Heart right ventricle (tissue), 16 donors: ENCODE measurements at regions not wholly inside any gene's neighbourhood (a gene's known extent, or its start where the extent isn't known, plus 50 kb on each side); places are given as distances from the start of the nearest gene placed in this dataset.
"Not testable (repeated sequence)": the region's sequence is repeated elsewhere in the genome, so short reads cannot be mapped to it uniquely, and the experiment has no call there.

Experiments used
- ATAC-seq, 8 donors: fragments of 200-7000 bp; cut with Tn5 transposase; one replicate each; pipeline ENCODE4 v1.9.1; 2020; ENCODE audit warnings: mild to moderate bottlenecking in 8 of 8, moderate library complexity in 8 of 8, moderate number of reproducible peaks in 1 of 8
- DNase-seq, 2 donors: peaks; one replicate each; pipeline ENCODE4 v3.0.0-alpha.2; 2020
- H3K27ac ChIP-seq, 10 donors: fragments of 200-600 bp; sonication (generic) in 2 of 10; one replicate each; pipeline versions ENCODE4 v1.5.0 to v1.8.0; 2020 to 2022; ENCODE audit warnings: mild to moderate bottlenecking in 3 of 10
- H3K27me3 ChIP-seq, 7 donors: fragments of 200-600 bp; one replicate each; pipeline ENCODE4 v1.8.0; 2021 to 2022; ENCODE audit warnings: mild to moderate bottlenecking in 2 of 7
- H3K36me3 ChIP-seq, 9 donors: fragments of 200-600 bp; sonication (generic) in 1 of 9; one replicate each; pipeline versions ENCODE4 v1.5.0 to v1.8.0; 2020 to 2022; ENCODE audit warnings: mild to moderate bottlenecking in 2 of 9
- H3K4me1 ChIP-seq, 9 donors: fragments of 200-600 bp; sonication (generic) in 1 of 9; one replicate each; pipeline versions ENCODE4 v1.5.0 to v1.8.0; 2020 to 2022; ENCODE audit warnings: mild to moderate bottlenecking in 4 of 9
- H3K4me3 ChIP-seq, 10 donors: fragments of 200-600 bp; sonication (generic) in 2 of 10; one replicate each; pipeline versions ENCODE4 v1.5.0 to v1.8.0; 2020 to 2022; ENCODE audit warnings: mild to moderate bottlenecking in 7 of 10, moderate library complexity in 2 of 10
- H3K9me3 ChIP-seq, 11 donors: fragments of 200-600 bp in 10 of 11; sonication (generic) in 2 of 11; one replicate each; pipeline versions ENCODE4 v1.5.0 to v1.8.0; 2013 to 2022; ENCODE audit warnings: mild to moderate bottlenecking in 2 of 11, control low read depth in 1 of 11, moderate library complexity in 1 of 11
- WGBS, 2 donors: extraction: QIAGEN DNeasy Blood & Tissue Kit; methylation state at CpG; one replicate each; pipeline ENCODE4 v1.1.7; 2013; ENCODE audit warnings: inconsistent platforms in 1 of 2; 5-methylcytosine and 5-hydroxymethylcytosine counted together
- intact Hi-C, 10 donors: fragments of 100-400 bp; cut with DNase I; formaldehyde crosslinking; loops; one replicate each; pipeline versions ENCODE4 v1.11.1 to v1.14.2; 2022
- TF ChIP-seq, protein P1 (sequence below), 9 donors: fragments of 200-600 bp; sonication (generic) in 2 of 9; IDR thresholded peaks; one replicate each; pipeline versions ENCODE4 v1.5.0 to v1.8.0; 2021 to 2022; ENCODE audit warnings: antibody characterized with exemption in 9 of 9, mild to moderate bottlenecking in 5 of 9, moderate library complexity in 1 of 9
- donor health status: Arrhythmogenic right ventricular cardiomyopathy.
- donor health status: ischemic (EF 13 %, LVEDD 7.1; RV severe dilation, severe dysfunction).
- donor health status: healthy with polysubstance abuse.
- donor health status: DM: no; HTN: yes; CAD: no.
- donor health status: DM: no; HTN: no; CAD: no.
- donor health status: ischemic (EF 25% LVEDD 6.9; RV normal size, moderate dysfunction).
- donor health status: ischemic (EF 25% LVEDD 5.7; RV mildly dilated, moderate dysfunction).
- donor health status: healthy.
- donor health status: DM: yes; HTN: yes; CAD: no.
- donor health status: Ischemic cardiomyopathy.
- donor health status: ischemic (EF 35%, LVEDD 5.7; RV mildly dilated, moderate dysfunction).
- donor health status: nonischemic (EF 11% LVEDD 7.7; RV severe dilation, severe dysfunction).
- donor health status: DM: yes; HTN: yes; CAD: no.
- donor health status: PGD.
- donor health status: ischemic (EF 29% LVEDD 5.4; RV normal size, mild dysfunction).
- donor health status: nonischemic (EF 23%, LVEDD 6.1; RV moderate dilation, normal function).

DNA sequence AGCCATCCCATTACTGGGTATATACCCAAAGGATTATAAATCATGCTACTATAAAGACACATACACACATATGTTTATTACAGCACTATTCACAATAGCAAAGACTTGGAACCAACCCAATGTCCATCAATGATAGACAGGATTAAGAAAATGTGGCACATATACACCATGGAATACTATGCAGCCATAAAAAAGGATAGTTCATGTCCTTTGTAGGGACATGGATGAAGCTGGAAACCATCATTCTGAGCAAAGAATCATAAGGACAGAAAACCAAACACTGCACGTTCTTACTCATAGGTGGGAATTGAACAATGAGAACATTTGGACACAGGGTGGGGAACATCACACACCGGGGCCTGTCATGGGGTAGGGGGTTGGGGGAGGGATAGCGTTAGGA lies 60.3 kb upstream of the NMU start:
- DNase-seq, H3K27ac ChIP-seq, intact Hi-C loops, H3K27me3 ChIP-seq, H3K4me3 ChIP-seq, H3K36me3 ChIP-seq, ATAC-seq, H3K4me1 ChIP-seq: not testable (repeated sequence)
- H3K9me3 ChIP-seq, result peaks cover 0 to 26% (median 4%) of the 10 kb centered on the region in 11 donors
- 87 to 96% methylated on average over 3 of the region's 3 CpGs for WGBS, 2 donors

DNA sequence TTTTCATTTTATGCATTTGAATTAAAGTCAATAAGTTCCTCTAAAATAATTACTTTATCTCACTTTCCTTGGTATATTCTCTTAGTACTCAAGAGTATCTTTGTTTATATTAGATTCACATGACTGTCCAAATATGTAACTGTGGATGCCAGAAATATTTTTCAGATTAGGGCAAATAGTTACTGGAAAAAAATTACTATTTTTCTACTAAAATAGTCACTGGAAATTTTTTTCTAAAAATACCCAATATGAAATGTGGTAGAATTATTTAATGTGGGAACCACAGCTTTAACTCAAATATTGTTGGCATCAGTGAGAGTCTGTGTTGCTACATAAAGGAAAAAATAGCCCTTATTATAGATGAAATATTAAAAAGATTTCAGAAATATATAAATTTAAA lies 70.4 kb upstream of the NMU start:
- no peak overlapping the region for H3K27ac ChIP-seq
- H3K27me3 ChIP-seq, result peaks cover 0 to 20% (median 0%) of the 10 kb centered on the region in 7 donors
- TF ChIP-seq, protein P1, sequence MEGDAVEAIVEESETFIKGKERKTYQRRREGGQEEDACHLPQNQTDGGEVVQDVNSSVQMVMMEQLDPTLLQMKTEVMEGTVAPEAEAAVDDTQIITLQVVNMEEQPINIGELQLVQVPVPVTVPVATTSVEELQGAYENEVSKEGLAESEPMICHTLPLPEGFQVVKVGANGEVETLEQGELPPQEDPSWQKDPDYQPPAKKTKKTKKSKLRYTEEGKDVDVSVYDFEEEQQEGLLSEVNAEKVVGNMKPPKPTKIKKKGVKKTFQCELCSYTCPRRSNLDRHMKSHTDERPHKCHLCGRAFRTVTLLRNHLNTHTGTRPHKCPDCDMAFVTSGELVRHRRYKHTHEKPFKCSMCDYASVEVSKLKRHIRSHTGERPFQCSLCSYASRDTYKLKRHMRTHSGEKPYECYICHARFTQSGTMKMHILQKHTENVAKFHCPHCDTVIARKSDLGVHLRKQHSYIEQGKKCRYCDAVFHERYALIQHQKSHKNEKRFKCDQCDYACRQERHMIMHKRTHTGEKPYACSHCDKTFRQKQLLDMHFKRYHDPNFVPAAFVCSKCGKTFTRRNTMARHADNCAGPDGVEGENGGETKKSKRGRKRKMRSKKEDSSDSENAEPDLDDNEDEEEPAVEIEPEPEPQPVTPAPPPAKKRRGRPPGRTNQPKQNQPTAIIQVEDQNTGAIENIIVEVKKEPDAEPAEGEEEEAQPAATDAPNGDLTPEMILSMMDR (IDR thresholded peaks at IDR 0.05), result no peak
- ATAC-seq (no peak), DNase-seq (no peak)
- no peaks in the 10 kb centered on the region for H3K4me1 ChIP-seq
- intact Hi-C loops, result no loop called here
- H3K4me3 ChIP-seq, result no peak overlapping the region
- H3K36me3 ChIP-seq, result no peaks in the 10 kb centered on the region
- no peaks in the 10 kb centered on the region for H3K9me3 ChIP-seq

DNA sequence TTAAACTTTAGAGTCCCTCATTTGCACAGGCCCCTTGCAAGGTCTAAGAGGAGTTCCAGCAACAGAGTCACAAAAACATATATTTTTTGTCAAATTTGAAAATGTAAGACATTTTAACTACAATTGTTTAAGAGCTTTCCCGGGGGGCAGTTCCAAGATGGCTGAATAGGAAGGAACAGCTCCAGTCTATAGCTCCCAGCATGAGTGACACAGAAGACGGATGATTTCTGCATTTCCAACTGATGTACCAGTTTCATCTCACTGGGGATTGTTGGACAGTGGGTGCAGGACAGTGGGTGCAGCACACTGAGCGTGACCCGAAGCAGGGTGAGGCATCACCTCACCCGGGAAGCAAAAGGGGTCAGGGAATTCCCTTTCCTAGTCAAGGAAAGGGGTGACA lies 71.4 kb upstream of the NMU start:
- no peaks in the 10 kb centered on the region for H3K9me3 ChIP-seq
- no peaks in the 10 kb centered on the region for H3K4me1 ChIP-seq
- H3K36me3 ChIP-seq, result no peaks in the 10 kb centered on the region
- 81 to 88% methylated on average over 5 of the region's 5 CpGs for WGBS, 2 donors
- H3K27ac ChIP-seq, result no peak overlapping the region
- intact Hi-C loops, result no loop called here
- no peak for DNase-seq
- TF ChIP-seq, protein P1 (IDR thresholded peaks at IDR 0.05), result no peak
- ATAC-seq, result no peak
- peaks cover 0 to 17% (median 0%) of the 10 kb centered on the region in 7 donors for H3K27me3 ChIP-seq
- H3K4me3 ChIP-seq, result no peak overlapping the region

DNA sequence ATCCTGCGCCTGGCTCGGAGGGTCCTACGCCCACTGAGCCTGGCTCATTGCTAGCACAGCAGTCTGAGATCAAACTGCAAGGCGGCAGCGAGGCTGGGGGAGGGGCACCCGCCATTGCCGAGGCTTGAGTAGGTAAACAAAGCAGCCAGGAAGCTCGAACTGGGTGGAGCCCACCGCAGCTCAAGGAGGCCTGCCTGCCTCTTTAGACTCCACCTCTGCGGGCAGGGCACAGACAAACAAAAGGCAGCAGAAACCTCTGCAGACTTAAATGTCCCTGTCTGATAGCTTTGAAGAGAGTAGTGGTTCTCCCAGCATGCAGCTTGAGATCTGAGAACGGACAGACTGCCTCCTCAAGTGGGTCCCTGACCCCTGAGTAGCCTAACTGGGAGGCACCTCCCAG lies 71.9 kb upstream of the NMU start:
- H3K4me1 ChIP-seq, H3K36me3 ChIP-seq, DNase-seq, H3K4me3 ChIP-seq, intact Hi-C loops, ATAC-seq, H3K9me3 ChIP-seq, H3K27ac ChIP-seq: not testable (repeated sequence)
- peaks cover 0 to 12% (median 0%) of the 10 kb centered on the region in 7 donors for H3K27me3 ChIP-seq
- WGBS, 2 donors, result 67 to 81% methylated on average over 9 to 11 of the region's 11 CpGs

DNA sequence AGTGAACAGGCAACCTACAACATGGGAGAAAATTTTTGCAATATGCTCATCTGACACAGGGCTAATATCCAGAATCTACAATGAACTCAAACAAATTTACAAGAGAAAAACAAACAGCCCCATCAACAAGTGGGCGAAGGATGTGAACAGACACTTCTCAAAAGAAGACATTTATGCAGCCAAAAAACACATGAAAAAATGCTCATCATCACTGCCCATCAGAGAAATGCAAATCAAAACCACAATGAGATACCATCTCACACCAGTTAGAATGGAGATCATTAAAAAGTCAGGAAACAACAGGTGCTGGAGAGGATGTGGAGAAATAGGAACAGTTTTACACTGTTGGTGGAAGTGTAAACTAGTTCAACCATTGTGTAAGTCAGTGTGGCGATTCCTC lies 76.7 kb upstream of the NMU start:
- intact Hi-C loops, H3K4me1 ChIP-seq, ATAC-seq, DNase-seq, H3K9me3 ChIP-seq, H3K36me3 ChIP-seq, H3K27ac ChIP-seq, H3K27me3 ChIP-seq, H3K4me3 ChIP-seq: not testable (repeated sequence)
- 78 to 85% methylated on average over 2 of the region's 2 CpGs for WGBS, 2 donors

GRCh38 chr4:55721651-55722050 lies 85.6 kb upstream of the NMU start:
- H3K36me3 ChIP-seq, result no peaks in the 10 kb centered on the region
- intact Hi-C loops, result no loop called here
- no peak overlapping the region for H3K4me3 ChIP-seq
- TF ChIP-seq, protein P1 (IDR thresholded peaks at IDR 0.05), result no peak
- peaks cover 0 to 4% (median 0%) of the 10 kb centered on the region in 7 donors for H3K27me3 ChIP-seq
- no peak overlapping the region for H3K27ac ChIP-seq
- H3K4me1 ChIP-seq, result no peaks in the 10 kb centered on the region
- no peak for ATAC-seq
- no peaks in the 10 kb centered on the region for H3K9me3 ChIP-seq
- no peak for DNase-seq
